ENCODE measurements at regions not wholly inside any gene's neighbourhood (a gene's known extent, or its start where the extent isn't known, plus 50 kb on each side); places are given as distances from the start of the nearest gene placed in this dataset.

DNA sequence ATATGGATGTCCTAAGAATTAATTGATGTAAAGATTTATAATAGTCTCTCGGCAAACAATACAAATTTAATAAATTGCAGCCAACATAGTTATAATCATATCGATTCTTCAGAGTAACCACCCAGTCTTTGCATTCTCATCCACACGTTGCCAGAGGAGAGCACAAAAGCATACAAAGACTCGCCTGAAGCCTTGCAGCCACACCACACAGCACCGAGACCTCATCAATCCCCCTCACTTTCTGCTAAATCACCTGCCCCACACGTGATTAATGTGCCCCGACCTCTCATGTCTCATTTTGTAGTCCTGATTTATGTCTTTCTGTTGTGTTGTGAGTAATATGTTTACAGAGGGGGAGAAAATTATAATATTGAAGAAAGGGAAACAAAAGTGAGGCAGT lies 510.4 kb downstream of the TRIML1 start:
- TF ChIP-seq, protein P1, sequence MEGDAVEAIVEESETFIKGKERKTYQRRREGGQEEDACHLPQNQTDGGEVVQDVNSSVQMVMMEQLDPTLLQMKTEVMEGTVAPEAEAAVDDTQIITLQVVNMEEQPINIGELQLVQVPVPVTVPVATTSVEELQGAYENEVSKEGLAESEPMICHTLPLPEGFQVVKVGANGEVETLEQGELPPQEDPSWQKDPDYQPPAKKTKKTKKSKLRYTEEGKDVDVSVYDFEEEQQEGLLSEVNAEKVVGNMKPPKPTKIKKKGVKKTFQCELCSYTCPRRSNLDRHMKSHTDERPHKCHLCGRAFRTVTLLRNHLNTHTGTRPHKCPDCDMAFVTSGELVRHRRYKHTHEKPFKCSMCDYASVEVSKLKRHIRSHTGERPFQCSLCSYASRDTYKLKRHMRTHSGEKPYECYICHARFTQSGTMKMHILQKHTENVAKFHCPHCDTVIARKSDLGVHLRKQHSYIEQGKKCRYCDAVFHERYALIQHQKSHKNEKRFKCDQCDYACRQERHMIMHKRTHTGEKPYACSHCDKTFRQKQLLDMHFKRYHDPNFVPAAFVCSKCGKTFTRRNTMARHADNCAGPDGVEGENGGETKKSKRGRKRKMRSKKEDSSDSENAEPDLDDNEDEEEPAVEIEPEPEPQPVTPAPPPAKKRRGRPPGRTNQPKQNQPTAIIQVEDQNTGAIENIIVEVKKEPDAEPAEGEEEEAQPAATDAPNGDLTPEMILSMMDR (IDR thresholded peaks at IDR 0.05; ENCODE audit: low read depth, low read length) = no peak
- Histone ChIP-seq H3K9me3 (no peaks in the 10 kb centered on the region; the same call in 1 of the 2 replicates), H3K4me3 (ENCODE audit: low read depth, low read length) (no peak overlapping the region), H3K4me1 (no peaks in the 10 kb centered on the region), H3K27me3 (no peaks in the 10 kb centered on the region), H3K36me3 (no peaks in the 10 kb centered on the region)
- DNase-seq = no peak

DNA sequence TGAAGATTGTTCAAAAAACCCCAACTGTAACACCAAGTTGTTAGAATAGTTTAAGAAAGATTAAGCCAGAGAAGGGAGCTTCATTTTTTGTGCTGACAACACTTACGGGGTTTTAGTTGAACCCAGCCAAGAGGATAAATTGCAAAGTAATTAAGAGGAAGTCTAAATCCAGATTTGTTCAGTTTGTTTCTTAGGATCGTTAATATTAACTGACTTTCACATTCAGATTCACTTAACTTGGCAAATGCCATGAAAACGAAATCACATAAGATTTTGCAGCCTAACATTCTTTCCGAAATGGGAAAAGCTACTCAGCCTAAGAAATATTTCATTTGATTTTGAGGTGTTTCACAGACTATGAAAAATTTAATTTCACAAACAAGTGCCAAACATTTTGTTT lies 511.3 kb downstream of the TRIML1 start:
- no peak for DNase-seq

DNA sequence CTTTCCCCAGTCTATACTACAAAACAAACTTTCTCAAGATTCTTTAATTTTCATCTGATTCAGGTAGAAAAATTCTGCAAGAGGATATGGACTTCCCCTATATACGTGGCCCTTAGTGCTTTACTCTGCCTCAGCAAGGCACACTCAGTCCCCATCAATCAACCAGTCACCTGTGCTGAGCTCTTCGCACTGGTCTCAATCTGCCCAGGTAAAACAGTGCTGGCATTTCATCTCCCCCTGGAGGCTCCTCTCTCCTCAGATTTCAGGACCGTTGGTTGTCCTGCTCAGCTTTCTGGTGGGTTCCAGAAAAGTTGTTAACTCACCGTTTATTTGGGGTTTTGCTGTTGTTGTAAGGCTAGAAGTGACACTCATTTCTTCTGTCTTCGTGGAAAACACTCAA lies 518.1 kb downstream of the TRIML1 start:
- no peaks in the 10 kb centered on the region for H3K27me3 ChIP-seq
- H3K9me3 ChIP-seq = no peaks in the 10 kb centered on the region
- H3K4me3 ChIP-seq (ENCODE audit: low read depth, low read length) = no peak overlapping the region
- TF ChIP-seq, protein P1 (IDR thresholded peaks at IDR 0.05; ENCODE audit: low read depth, low read length) = no peak
- H3K4me1 ChIP-seq = no peaks in the 10 kb centered on the region
- H3K36me3 ChIP-seq = no peaks in the 10 kb centered on the region
- DNase-seq = no peak

More for the DNA sequence above, 511.3 kb downstream of the TRIML1 start:
- Histone ChIP-seq H3K36me3 (no peaks in the 10 kb centered on the region), H3K4me1 (no peaks in the 10 kb centered on the region), H3K4me3 (ENCODE audit: low read depth, low read length) (no peak overlapping the region), H3K27me3 (no peaks in the 10 kb centered on the region), H3K9me3 (no peaks in the 10 kb centered on the region; the same call in 1 of the 2 replicates)
- TF ChIP-seq, protein P1 (IDR thresholded peaks at IDR 0.05; ENCODE audit: low read depth, low read length) = no peak

DNA sequence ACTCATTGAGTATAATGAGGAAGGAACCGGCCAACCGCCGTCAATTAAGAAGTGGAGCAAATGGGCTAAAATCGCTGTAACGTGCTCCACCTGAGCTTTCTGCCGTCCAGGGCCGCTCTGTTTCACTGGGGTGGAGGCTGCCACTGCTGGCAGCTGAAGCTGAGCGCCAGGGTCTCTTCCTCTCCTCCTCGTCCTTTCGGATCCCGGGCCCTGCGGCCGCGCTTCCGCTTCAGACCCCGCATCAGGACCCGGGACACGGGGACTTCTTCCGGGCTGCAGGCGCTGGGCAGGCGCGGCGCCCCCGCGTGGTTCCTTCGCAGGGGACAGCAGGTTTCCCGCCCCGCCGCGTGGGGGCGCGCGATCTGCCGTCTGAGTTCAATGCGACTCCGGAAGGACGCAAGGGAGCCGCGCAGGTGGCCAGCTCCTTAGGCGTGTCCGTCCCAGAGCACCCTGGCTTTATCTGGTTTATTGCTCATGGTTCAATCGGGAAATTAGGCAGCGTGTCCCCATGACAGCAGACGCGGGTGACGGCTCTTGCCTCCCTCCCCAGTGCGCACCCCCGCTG lies 519.8 kb downstream of the TRIML1 start:
- Histone ChIP-seq H3K9me3 (no peaks in the 10 kb centered on the region), H3K36me3 (no peaks in the 10 kb centered on the region), H3K4me3 (ENCODE audit: low read depth, low read length) (no peak overlapping the region), H3K27me3 (no peaks in the 10 kb centered on the region), H3K4me1 (no peaks in the 10 kb centered on the region)
- TF ChIP-seq, protein P1 (IDR thresholded peaks at IDR 0.05; ENCODE audit: low read depth, low read length) = no peak
- DNase-seq = no peak

DNA sequence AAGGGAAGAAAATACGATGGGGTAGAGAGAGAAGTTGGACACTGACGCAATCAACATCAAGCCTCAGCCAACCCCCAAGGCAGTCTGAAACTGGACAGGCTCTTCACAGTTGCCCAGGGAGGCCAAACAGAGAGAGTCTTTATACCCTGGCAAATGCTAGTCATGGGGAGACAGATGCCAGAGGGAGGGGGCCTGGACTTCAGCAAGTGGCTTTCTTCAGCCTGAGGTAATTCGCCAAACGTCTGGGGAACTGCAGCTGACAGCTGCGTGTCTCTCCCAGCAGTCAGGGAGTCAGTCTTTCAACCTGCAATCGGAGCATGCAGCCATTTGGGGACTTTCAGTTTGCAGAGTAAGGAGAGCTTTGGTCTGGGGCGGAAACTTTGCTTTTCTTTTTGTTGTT lies 521.6 kb downstream of the TRIML1 start:
- H3K27me3 ChIP-seq = no peaks in the 10 kb centered on the region

DNA sequence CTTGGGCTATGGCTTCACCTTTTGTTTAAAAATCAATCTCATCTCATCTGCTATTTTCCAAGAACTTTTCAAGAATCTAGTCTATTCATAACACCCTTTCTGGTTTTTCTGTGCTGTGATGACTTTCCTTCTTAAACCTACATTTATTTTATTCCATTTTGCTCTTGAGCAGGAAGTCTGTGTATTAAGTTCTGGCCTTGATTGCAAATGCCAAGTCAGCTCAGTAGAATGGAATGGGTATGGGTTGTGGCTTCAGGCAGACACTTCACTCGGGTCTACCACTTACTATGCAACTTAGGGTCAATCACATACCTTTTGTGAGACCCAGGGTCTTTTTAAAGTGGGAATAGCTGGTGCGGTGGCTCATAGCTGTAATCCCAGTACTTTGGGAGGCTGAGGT lies 522.3 kb downstream of the TRIML1 start:
- no peak overlapping the region for H3K4me3 ChIP-seq (ENCODE audit: low read depth, low read length)

More for the DNA sequence above, 521.6 kb downstream of the TRIML1 start:
- TF ChIP-seq, protein P1 (IDR thresholded peaks at IDR 0.05; ENCODE audit: low read depth, low read length) = no peak
- Histone ChIP-seq H3K4me1 (no peaks in the 10 kb centered on the region), H3K4me3 (ENCODE audit: low read depth, low read length) (no peak overlapping the region), H3K36me3 (no peaks in the 10 kb centered on the region), H3K9me3 (no peaks in the 10 kb centered on the region)
- DNase-seq = no peak

More for the DNA sequence above, 522.3 kb downstream of the TRIML1 start:
- H3K4me1 ChIP-seq = no peaks in the 10 kb centered on the region
- TF ChIP-seq, protein P1 (IDR thresholded peaks at IDR 0.05; ENCODE audit: low read depth, low read length) = no peak
- H3K9me3 ChIP-seq = no peaks in the 10 kb centered on the region
- no peaks in the 10 kb centered on the region for H3K27me3 ChIP-seq
- no peak for DNase-seq
- no peaks in the 10 kb centered on the region for H3K36me3 ChIP-seq
